ENCODE measurements at regions not wholly inside any gene's neighbourhood (a gene's known extent, or its start where the extent isn't known, plus 50 kb on each side); places are given as distances from the start of the nearest gene placed in this dataset.

DNA sequence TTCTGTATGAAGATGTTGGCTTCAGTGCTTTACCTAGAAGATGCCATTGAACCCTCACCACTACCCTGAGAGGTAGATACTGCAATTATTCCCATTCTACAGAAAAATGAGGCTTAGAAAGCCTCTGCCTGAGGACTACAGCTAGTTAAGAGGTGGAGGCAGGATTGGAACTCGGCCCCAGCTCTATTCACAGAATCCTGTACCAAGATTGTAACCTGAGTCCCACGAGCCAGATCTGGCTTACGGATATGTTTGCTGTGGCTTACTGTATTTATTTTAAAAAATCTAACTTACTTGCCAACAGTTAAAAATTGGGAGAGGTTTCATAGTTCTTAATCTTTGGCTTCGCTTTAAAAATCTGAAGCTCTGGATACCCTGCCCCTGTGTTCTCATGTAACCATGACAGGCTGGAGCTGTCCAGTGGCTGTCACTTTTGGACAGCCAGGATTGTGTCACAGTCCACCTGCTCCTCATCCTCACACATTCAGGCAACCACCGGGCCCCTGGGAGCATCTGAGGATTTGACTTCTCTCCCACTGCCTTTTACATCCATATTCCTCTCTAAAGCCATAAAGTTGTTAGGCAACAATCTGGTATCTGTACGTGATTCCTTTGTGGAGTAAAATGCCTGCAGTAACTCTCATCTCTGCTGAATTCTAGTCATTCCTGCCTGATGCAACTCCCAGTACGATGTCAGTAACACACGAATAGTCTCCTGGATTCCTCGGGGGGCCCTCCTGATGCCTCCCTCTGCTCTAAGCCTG lies 160.8 kb upstream of the SERP2 start:
- DNase-seq (ENCODE audit: low read depth), result no peak
- CTCF ChIA-PET, result no interaction called here
- Histone ChIP-seq H3K4me3 (ENCODE audit: low read depth, low read length) (no peak overlapping the region), H3K27me3 (ENCODE audit: control insufficient read depth, insufficient read depth, low read length) (peaks cover 13% of the 10 kb centered on the region), H3K36me3 (ENCODE audit: control insufficient read depth, insufficient read depth, low read length) (no peaks in the 10 kb centered on the region)
- TF ChIP-seq, protein P1, sequence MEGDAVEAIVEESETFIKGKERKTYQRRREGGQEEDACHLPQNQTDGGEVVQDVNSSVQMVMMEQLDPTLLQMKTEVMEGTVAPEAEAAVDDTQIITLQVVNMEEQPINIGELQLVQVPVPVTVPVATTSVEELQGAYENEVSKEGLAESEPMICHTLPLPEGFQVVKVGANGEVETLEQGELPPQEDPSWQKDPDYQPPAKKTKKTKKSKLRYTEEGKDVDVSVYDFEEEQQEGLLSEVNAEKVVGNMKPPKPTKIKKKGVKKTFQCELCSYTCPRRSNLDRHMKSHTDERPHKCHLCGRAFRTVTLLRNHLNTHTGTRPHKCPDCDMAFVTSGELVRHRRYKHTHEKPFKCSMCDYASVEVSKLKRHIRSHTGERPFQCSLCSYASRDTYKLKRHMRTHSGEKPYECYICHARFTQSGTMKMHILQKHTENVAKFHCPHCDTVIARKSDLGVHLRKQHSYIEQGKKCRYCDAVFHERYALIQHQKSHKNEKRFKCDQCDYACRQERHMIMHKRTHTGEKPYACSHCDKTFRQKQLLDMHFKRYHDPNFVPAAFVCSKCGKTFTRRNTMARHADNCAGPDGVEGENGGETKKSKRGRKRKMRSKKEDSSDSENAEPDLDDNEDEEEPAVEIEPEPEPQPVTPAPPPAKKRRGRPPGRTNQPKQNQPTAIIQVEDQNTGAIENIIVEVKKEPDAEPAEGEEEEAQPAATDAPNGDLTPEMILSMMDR (IDR thresholded peaks at IDR 0.05; ENCODE audit: insufficient read depth, low read depth, low read length), result no peak
- POLR2A ChIA-PET, result interaction anchor here (0.5 kb wide), 1 partner anchor 373 kb away, joined by 11 read pairs; no protein-coding TSS in a partner anchor

DNA sequence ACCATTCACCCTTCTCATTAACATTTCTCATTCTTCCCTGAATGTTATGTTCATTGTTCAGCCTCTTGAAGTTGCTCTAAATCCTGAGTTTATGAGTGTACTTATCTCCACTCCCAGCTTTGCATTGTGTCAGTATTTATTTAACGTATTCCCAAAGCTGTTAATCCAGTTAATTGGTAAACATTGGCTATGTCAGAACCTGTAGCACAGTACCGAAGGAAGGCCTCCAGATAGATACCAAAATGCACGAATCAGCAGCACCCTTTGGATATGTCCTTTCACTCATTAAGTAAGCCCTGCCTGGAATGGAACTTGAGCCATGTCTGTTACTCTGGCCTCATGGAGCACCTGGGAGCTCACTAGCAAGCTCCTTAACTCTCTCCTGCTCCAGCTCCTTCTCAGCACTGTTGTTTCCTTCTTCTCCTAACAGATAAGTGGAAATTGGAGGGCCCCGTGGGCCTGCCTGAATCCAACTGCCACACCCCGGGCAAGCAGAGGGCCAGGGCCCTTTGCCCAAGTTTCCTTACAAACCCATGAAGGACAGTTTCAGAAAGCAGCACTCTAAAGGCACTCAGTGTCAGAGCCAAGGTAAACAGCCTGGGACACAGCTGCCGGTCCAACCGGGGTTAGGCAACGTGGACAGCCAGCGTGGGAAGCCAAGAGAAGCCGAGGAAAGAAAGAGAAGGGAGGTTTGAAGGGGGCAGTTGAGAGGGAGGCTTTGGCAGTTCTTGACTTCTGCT lies 155.0 kb upstream of the SERP2 start:
- Histone ChIP-seq H3K4me3 (ENCODE audit: low read depth, low read length) (no peak overlapping the region), H3K27me3 (ENCODE audit: control insufficient read depth, insufficient read depth, low read length) (no peaks in the 10 kb centered on the region; the same call in 1 of the 2 replicates), H3K36me3 (ENCODE audit: control insufficient read depth, insufficient read depth, low read length) (no peaks in the 10 kb centered on the region)
- DNase-seq (ENCODE audit: low read depth), result no peak
- TF ChIP-seq, protein P1 (IDR thresholded peaks at IDR 0.05; ENCODE audit: insufficient read depth, low read depth, low read length), result no peak
- ChIA-PET POLR2A (no interaction called here), CTCF (interaction anchor here (1.6 kb wide), 1 partner anchor 24 kb away, joined by 3 read pairs; no protein-coding TSS in a partner anchor)

DNA sequence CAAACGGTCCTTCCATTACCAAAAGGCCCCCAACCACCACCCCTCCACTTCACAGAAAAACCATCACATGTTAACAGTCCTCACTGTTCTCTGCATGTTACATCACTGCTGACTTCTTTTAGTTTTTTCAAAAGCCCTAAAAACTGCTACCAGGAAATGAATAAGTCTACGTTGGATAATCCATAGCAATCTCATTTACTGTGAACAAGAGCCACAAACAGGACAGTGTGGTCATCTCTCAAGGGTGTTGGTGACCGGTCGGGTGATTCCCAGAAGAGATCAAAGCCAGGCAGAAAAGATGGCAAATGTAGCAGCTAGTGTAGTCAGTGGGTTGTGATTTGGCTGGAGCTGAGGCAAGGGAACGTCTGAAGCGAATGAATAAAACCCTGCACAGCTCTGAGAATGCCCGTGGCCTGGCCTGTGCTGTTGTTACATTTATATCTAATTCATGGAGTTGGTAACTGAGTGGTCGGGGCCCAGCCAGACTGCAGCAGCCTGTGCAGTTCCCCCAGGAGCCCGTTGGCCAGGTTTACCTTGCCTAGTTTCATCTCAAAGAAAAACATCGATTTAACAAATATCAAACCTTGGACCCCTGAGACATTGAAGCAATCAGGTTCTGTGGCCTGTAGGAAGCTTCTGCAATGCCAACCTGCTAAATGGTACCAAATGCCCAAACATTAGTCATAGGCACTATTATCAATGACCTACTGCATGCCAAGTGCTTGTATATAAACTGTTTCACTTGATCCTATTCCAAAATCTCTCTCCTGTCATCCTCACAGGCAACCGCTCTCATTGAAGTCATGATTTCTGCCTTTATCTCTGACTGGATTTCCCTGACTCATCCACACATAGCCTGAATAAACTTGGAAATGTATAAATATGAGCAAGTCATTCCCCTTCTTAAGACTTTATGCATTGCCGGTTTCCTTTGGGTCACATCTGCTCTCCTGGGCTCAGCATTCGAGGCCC lies 153.8 kb upstream of the SERP2 start:
- DNase-seq (ENCODE audit: low read depth), result no peak
- no peak overlapping the region for H3K4me3 ChIP-seq (ENCODE audit: low read depth, low read length)
- H3K36me3 ChIP-seq (ENCODE audit: control insufficient read depth, insufficient read depth, low read length), result no peaks in the 10 kb centered on the region
- POLR2A ChIA-PET, result no interaction called here
- no peaks in the 10 kb centered on the region; the same call in 1 of the 2 replicates for H3K27me3 ChIP-seq (ENCODE audit: control insufficient read depth, insufficient read depth, low read length)
- CTCF ChIA-PET, result interaction anchor here (1.6 kb wide), 1 partner anchor 25 kb away, joined by 3 read pairs; no protein-coding TSS in a partner anchor
- TF ChIP-seq, protein P1 (IDR thresholded peaks at IDR 0.05; ENCODE audit: insufficient read depth, low read depth, low read length), result no peak

DNA sequence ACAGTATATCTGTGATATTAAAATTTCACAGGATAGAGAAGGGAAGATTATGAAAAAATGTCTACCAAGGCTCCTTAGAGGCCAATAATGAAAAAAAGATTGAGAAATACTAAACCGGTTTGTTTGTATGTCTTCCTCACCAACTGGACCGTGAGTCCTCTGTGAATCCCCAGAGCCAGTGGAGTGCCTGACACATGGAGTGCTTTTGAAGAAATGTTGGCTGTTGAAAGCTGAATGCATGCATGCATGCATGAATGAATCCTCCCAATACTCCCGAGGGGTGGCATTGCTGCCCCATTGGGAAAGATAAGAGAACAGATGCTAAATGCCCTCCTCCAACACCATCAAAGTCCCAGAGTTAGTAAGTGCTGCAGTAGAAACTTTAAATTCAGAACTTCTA lies 152.7 kb upstream of the SERP2 start:
- DNase-seq (ENCODE audit: low read depth), result no peak

More for the DNA sequence above, 152.7 kb upstream of the SERP2 start:
- Histone ChIP-seq H3K4me3 (ENCODE audit: low read depth, low read length) (no peak overlapping the region), H3K36me3 (ENCODE audit: control insufficient read depth, insufficient read depth, low read length) (no peaks in the 10 kb centered on the region), H3K27me3 (ENCODE audit: control insufficient read depth, insufficient read depth, low read length) (no peaks in the 10 kb centered on the region; the same call in 1 of the 2 replicates)
- CTCF ChIA-PET, result no interaction called here
- POLR2A ChIA-PET, result no interaction called here
- TF ChIP-seq, protein P1 (IDR thresholded peaks at IDR 0.05; ENCODE audit: insufficient read depth, low read depth, low read length), result no peak

All from BJ (cell line).